H1 (cell line): ENCODE measurements at regions not wholly inside any gene's neighbourhood (a gene's known extent, or its start where the extent isn't known, plus 50 kb on each side); places are given as distances from the start of the nearest gene placed in this dataset.

Source experiments
- CTCF ChIA-PET: fragments of 300-600 bp; sonication (Branson Sonifier 250); formaldehyde crosslinking; loops from one replicate; lab custom pipeline; 2021; ENCODE audit not compliant: partially characterized antibody; lab: Charles Lee
- POLR2A ChIA-PET: fragments of 300-600 bp; sonication (Branson Sonifier 250); formaldehyde crosslinking; loops from one replicate; lab custom pipeline; 2021; ENCODE audit warnings: inconsistent platforms; ENCODE audit not compliant: partially characterized antibody; lab: Charles Lee
- DNase-seq, 2 experiments: peaks; one replicate each; pipeline versions ENCODE4 v3.0.0 to v3.0.0-alpha.2; 2010 to 2022; ENCODE audit warnings: low spot score in 2 of 2, low read depth in 1 of 2, mixed read lengths in 1 of 2
- FAIRE-seq: peaks from 2 replicates; lab custom pipeline; 2011; peaks lifted over from hg19 to GRCh38; lab: Jason Lieb, UNC
- H2AFZ ChIP-seq: 2 replicates; pipeline ENCODE4 v1.8.1; 2012; ENCODE audit warnings: low read length, inconsistent platforms
- H2AK5ac ChIP-seq: 2 replicates; pipeline ENCODE4 v1.6.1; 2013; ENCODE audit warnings: low read depth, low read length
- H2BK120ac ChIP-seq: replicated peaks from 2 replicates; pipeline ENCODE3; 2013; ENCODE audit warnings: low read depth, low read length, inconsistent platforms
- H2BK12ac ChIP-seq: 2 replicates; pipeline ENCODE4 v1.6.1; 2013; ENCODE audit warnings: low read depth, low read length
- H2BK15ac ChIP-seq: 2 replicates; pipeline ENCODE4 v1.6.1; 2013; ENCODE audit warnings: low read length
- H2BK20ac ChIP-seq: 2 replicates; pipeline ENCODE4 v1.6.1; 2013; ENCODE audit warnings: low read length
- H2BK5ac ChIP-seq: 2 replicates; pipeline ENCODE4 v1.6.1; 2013; ENCODE audit warnings: low read depth, low read length
- H3K14ac ChIP-seq: 2 replicates; pipeline ENCODE4 v1.6.1; 2013; ENCODE audit warnings: inconsistent platforms; ENCODE audit not compliant: insufficient read length
- H3K18ac ChIP-seq: 2 replicates; pipeline ENCODE4 v1.6.1; 2013; ENCODE audit warnings: low read length; ENCODE audit errors: extremely low read depth
- H3K23ac ChIP-seq: 2 replicates; pipeline ENCODE4 v1.6.1; 2013; ENCODE audit warnings: inconsistent platforms; ENCODE audit not compliant: insufficient read length
- H3K23me2 ChIP-seq: 2 replicates; pipeline ENCODE4 v1.6.1; 2013; ENCODE audit warnings: low read depth, low read length
- H3K27ac ChIP-seq: 2 replicates; pipeline ENCODE4 v1.6.1; 2011; ENCODE audit warnings: low read depth, low read length, inconsistent platforms
- H3K27me3 ChIP-seq, 4 experiments: replicated peaks in 1 of 4; 1 replicate in 1 of 4; 2 replicates in 3 of 4; pipeline versions ENCODE4 v1.6.1 to v1.8.1; 2011 to 2013; ENCODE audit warnings: low read length in 3 of 4, mild to moderate bottlenecking in 3 of 4, inconsistent platforms in 2 of 4, mixed read lengths in 2 of 4, moderate library complexity in 1 of 4; ENCODE audit not compliant: control insufficient read depth in 3 of 4, insufficient read depth in 3 of 4; ENCODE audit errors: extremely low read depth in 1 of 4
- H3K36me3 ChIP-seq, 4 experiments: 2 replicates each; pipeline versions ENCODE4 v1.6.1 to v1.8.1; 2011 to 2013; ENCODE audit warnings: mild to moderate bottlenecking in 4 of 4, low read length in 3 of 4, moderate library complexity in 2 of 4, control low read depth in 1 of 4, inconsistent platforms in 1 of 4; ENCODE audit not compliant: insufficient read depth in 4 of 4, control insufficient read depth in 2 of 4
- H3K4ac ChIP-seq: replicated peaks from 2 replicates; pipeline ENCODE3; 2013; ENCODE audit warnings: low read length, low read depth, mixed read lengths, inconsistent platforms; ENCODE audit not compliant: insufficient read length
- H3K4me1 ChIP-seq, 4 experiments: replicated peaks in 1 of 4; 1 replicate in 1 of 4; 2 replicates in 3 of 4; pipeline versions ENCODE4 v1.6.1 to v1.8.1; 2011 to 2013; ENCODE audit warnings: low read length in 3 of 4, inconsistent platforms in 2 of 4, mixed read lengths in 1 of 4; ENCODE audit not compliant: insufficient read depth in 4 of 4, control insufficient read depth in 3 of 4
- H3K4me2 ChIP-seq, 2 experiments: 2 replicates each; pipeline versions ENCODE4 v1.6.1 to v1.8.1; 2011 to 2013; ENCODE audit warnings: low read depth in 2 of 2, low read length in 2 of 2, control low read depth in 1 of 2, inconsistent platforms in 1 of 2, mild to moderate bottlenecking in 1 of 2; ENCODE audit not compliant: insufficient read depth in 1 of 2
- H3K4me3 ChIP-seq, 4 experiments: fragments of 200-600, 300-600 bp in 1 of 4; sonication (generic), shearing (Covaris generic), sonication (Bioruptor Twin) in 1 of 4; 2 replicates each; pipeline versions ENCODE4 v1.5.1 to v1.8.1; 2011 to 2016; ENCODE audit warnings: low read length in 4 of 4, low read depth in 3 of 4, control low read depth in 2 of 4, inconsistent platforms in 2 of 4, mild to moderate bottlenecking in 2 of 4, mixed read lengths in 1 of 4, moderate library complexity in 1 of 4; ENCODE audit not compliant: insufficient read depth in 2 of 4; ENCODE audit errors: extremely low read depth in 1 of 4
- H3K56ac ChIP-seq: replicated peaks from 2 replicates; pipeline ENCODE3; 2013; ENCODE audit warnings: low read depth, mild to moderate bottlenecking, mixed read lengths, low read length, inconsistent platforms; ENCODE audit not compliant: insufficient read length
- H3K79me1 ChIP-seq: 2 replicates; pipeline ENCODE4 v1.6.1; 2013; ENCODE audit warnings: low read depth, low read length, control low read depth
- H3K79me2 ChIP-seq, 2 experiments: 2 replicates each; pipeline versions ENCODE4 v1.6.1 to v1.8.1; 2012 to 2013; ENCODE audit warnings: low read length in 2 of 2, mild to moderate bottlenecking in 2 of 2, inconsistent platforms in 1 of 2; ENCODE audit not compliant: insufficient read depth in 2 of 2, control insufficient read depth in 1 of 2
- H3K9ac ChIP-seq, 4 experiments: replicated peaks in 1 of 4; 1 replicate in 1 of 4; 2 replicates in 3 of 4; pipeline versions ENCODE4 v1.6.1 to v1.8.1; 2011 to 2013; ENCODE audit warnings: low read depth in 3 of 4, low read length in 3 of 4, control low read depth in 2 of 4, mild to moderate bottlenecking in 2 of 4, moderate library complexity in 2 of 4, inconsistent platforms in 1 of 4; ENCODE audit errors: extremely low read depth in 1 of 4
- H3K9me3 ChIP-seq, 2 experiments: 2 replicates each; pipeline versions ENCODE4 v1.6.1 to v1.8.1; 2012 to 2013; ENCODE audit warnings: mild to moderate bottlenecking in 2 of 2, moderate library complexity in 2 of 2, control low read depth in 1 of 2, inconsistent platforms in 1 of 2, low read depth in 1 of 2, low read length in 1 of 2, mixed read lengths in 1 of 2; ENCODE audit not compliant: insufficient read depth in 2 of 2
- H4K20me1 ChIP-seq, 2 experiments: replicated peaks in 1 of 2; 2 replicates each; pipeline versions ENCODE3 to v1.8.1; 2011 to 2013; ENCODE audit warnings: inconsistent platforms in 2 of 2, low read length in 2 of 2, mild to moderate bottlenecking in 1 of 2; ENCODE audit not compliant: insufficient read depth in 2 of 2, control insufficient read depth in 1 of 2
- H4K5ac ChIP-seq: 2 replicates; pipeline ENCODE4 v1.6.1; 2013; ENCODE audit warnings: low read length, low read depth, mixed read lengths, inconsistent platforms; ENCODE audit not compliant: insufficient read length
- H4K8ac ChIP-seq: 2 replicates; pipeline ENCODE4 v1.8.0; 2013; ENCODE audit warnings: mild to moderate bottlenecking, moderate library complexity, low read length, inconsistent platforms; ENCODE audit not compliant: insufficient read depth; ENCODE audit errors: extremely low read depth
- H4K91ac ChIP-seq: replicated peaks from 2 replicates; pipeline ENCODE3; 2013; ENCODE audit warnings: low read length, mixed read lengths, inconsistent platforms; ENCODE audit not compliant: insufficient read length
- BACH1 ChIP-seq: IDR thresholded peaks from 2 replicates; pipeline ENCODE4 v1.6.1; 2012; ENCODE audit warnings: low read length, improper control_type of control experiment
- BCL11A ChIP-seq, 2 experiments: IDR thresholded peaks; one replicate each; pipeline ENCODE4 v1.6.1; 2011; ENCODE audit warnings: low read depth in 2 of 2, low read length in 2 of 2, mild to moderate bottlenecking in 2 of 2
- CREB1 ChIP-seq: IDR thresholded peaks from 2 replicates; pipeline ENCODE4 v1.6.1; 2012; ENCODE audit warnings: inconsistent platforms
- EP300 ChIP-seq, 2 experiments: IDR thresholded peaks; 1 replicate in 1 of 2; 2 replicates in 1 of 2; pipeline ENCODE4 v1.6.1; 2011 to 2012; ENCODE audit warnings: low read depth in 2 of 2, low read length in 2 of 2, mild to moderate bottlenecking in 2 of 2, borderline replicate concordance in 1 of 2, inconsistent platforms in 1 of 2, moderate library complexity in 1 of 2
- JUND ChIP-seq: IDR thresholded peaks from 2 replicates; pipeline ENCODE4 v1.6.1; 2011; ENCODE audit warnings: mild to moderate bottlenecking, improper control_type of control experiment, low read length
- RNF2 ChIP-seq: fragments of 200-900, 300-1000 bp; sonication (generic); IDR thresholded peaks from 2 replicates; pipeline ENCODE4 v1.7.1; 2016; ENCODE audit warnings: borderline replicate concordance, low read depth, mild to moderate bottlenecking, antibody characterized with exemption, low read length; ENCODE audit not compliant: poor library complexity, severe bottlenecking; ENCODE audit errors: missing control alignments
- SRF ChIP-seq: IDR thresholded peaks from 2 replicates; pipeline ENCODE4 v1.6.1; 2011; ENCODE audit warnings: mild to moderate bottlenecking, low read depth, low read length, moderate library complexity
- TBP ChIP-seq: IDR thresholded peaks from 2 replicates; pipeline ENCODE4 v1.6.1; 2011; ENCODE audit warnings: low read depth, low read length, improper control_type of control experiment
- WGBS, 2 experiments: shearing (Covaris generic) in 1 of 2; methylation state at CpG; one replicate each; pipeline versions ENCODE4 v1.1.6 to v1.1.7; 2013 to 2015; ENCODE audit warnings: low lambda C conversion rate in 2 of 2, mixed read lengths in 2 of 2, inconsistent platforms in 1 of 2, low coverage in 1 of 2, missing lambda C conversion rate in 1 of 2; ENCODE audit not compliant: insufficient replicate concordance in 2 of 2, insufficient coverage in 1 of 2, insufficient read length in 1 of 2; ENCODE audit errors: extremely low coverage in 1 of 2, missing lambda C conversion rate in 1 of 2; 5-methylcytosine and 5-hydroxymethylcytosine counted together

DNA sequence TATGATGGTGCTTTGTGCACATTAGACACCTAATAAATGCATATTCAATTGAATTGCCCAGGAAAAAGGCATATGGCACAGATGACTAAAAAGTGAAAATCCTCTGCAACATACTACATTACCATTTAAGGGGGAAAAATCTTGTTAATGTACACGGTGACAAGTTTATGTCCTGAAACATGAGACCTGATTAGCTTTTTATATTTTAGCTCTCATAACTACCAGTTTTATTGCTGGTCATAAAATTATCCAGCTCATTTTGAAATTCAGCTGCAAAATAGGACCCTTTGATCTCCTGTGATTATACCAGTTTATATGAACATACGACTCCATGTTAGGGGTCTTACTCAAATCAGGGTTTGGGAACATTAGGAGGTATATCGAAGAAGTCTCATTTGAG is 684.6 kb upstream of the CCDC54 start:
- H3K18ac ChIP-seq: no peak overlapping the region
- no peak overlapping the region for H2BK20ac ChIP-seq
- no peak overlapping the region for H2BK5ac ChIP-seq
- POLR2A ChIA-PET: no interaction called here
- no peak overlapping the region for H2AK5ac ChIP-seq
- no peak overlapping the region for H2BK15ac ChIP-seq
- no peak overlapping the region for H3K9ac ChIP-seq
- no peak overlapping the region for H3K4me2 ChIP-seq
- FAIRE-seq (no peak), DNase-seq (no peak)
- no peak overlapping the region for H4K5ac ChIP-seq
- no peak overlapping the region for H2BK120ac ChIP-seq
- H3K4me3 ChIP-seq: no peak overlapping the region
- no peak overlapping the region for H3K56ac ChIP-seq
- no peak overlapping the region for H3K4ac ChIP-seq
- no peak overlapping the region for H3K27ac ChIP-seq
- H2AFZ ChIP-seq: no peak overlapping the region
- no peak overlapping the region for H4K91ac ChIP-seq
- H3K79me1 ChIP-seq: no peaks in the 10 kb centered on the region
- no peaks in the 10 kb centered on the region for H4K20me1 ChIP-seq
- no peaks in the 10 kb centered on the region for H3K9me3 ChIP-seq
- no peak overlapping the region for H3K23ac ChIP-seq
- H4K8ac ChIP-seq: no peak overlapping the region
- H3K14ac ChIP-seq: no peak overlapping the region
- CTCF ChIA-PET: no interaction called here
- H2BK12ac ChIP-seq: no peak overlapping the region
- H3K79me2 ChIP-seq: no peaks in the 10 kb centered on the region
- H3K23me2 ChIP-seq: no peaks in the 10 kb centered on the region
- H3K36me3 ChIP-seq: no peaks in the 10 kb centered on the region
- WGBS, 2 experiments: 91% methylated on average over 3 of the region's 3 CpGs; no CpG with 5 or more reads in 1 of the 2 experiments
- no peaks in the 10 kb centered on the region for H3K27me3 ChIP-seq
- TF ChIP-seq JUND: no peak
- no peak for TF ChIP-seq EP300 (IDR thresholded peaks at IDR 0.05; ENCODE audit: borderline replicate concordance in 1 of 2, low read depth in 2 of 2, low read length in 2 of 2)
- no peak for TF ChIP-seq TBP
- TF ChIP-seq BCL11A (IDR thresholded peaks at IDR 0.05; ENCODE audit: low read depth in 2 of 2, low read length in 2 of 2): no peak
- TF ChIP-seq RNF2: no peak
- TF ChIP-seq CREB1: no peak
- no peak for TF ChIP-seq SRF
- TF ChIP-seq BACH1: no peak
- no peaks in the 10 kb centered on the region for H3K4me1 ChIP-seq
